Posterior vena cava (tissue), 2 donors: ENCODE measurements at regions not wholly inside any gene's neighbourhood (a gene's known extent, or its start where the extent isn't known, plus 50 kb on each side); places are given as distances from the start of the nearest gene placed in this dataset.
A peak's percentile ranks its signal among the peaks of the same experiment; 100 is the strongest.
"Not testable (repeated sequence)": the region's sequence is repeated elsewhere in the genome, so short reads cannot be mapped to it uniquely, and the experiment has no call there.

Experiments used
- DNase-seq: peaks from one replicate; pipeline ENCODE4 v3.0.0-alpha.2; 2020; ENCODE audit warnings: low spot score
- intact Hi-C, 2 donors: fragments of 100-400 bp; cut with DNase I; formaldehyde crosslinking; loops; one replicate each; pipeline versions ENCODE4 v1.14.1 to v1.14.2; 2022 to 2023
- donor health status: DM: yes; HTN: yes; CAD: no.
- donor health status: DM: yes; HTN: yes; CAD: no.

DNA sequence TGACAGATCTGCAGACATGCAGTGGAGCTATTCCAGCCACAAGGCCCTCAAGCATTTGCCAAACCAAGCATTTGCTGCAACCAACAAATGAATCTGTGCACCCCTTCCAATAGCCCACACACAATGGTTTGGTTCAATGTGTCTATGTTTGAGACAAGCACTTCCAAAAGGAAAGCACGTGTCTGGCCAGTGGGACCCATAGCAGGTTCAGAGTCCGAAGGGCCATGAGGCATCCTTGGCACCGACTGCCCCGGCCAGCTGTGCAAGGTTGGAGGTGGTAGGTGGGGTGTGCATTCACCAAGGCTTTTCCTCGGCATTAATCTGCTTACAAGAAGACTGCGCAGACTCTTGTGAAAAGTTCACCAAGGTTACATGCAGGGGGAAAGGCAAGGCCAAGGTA lies 190.9 kb downstream of the BCL2L11 start:
- intact Hi-C loops, DNase-seq: not testable (repeated sequence)

DNA sequence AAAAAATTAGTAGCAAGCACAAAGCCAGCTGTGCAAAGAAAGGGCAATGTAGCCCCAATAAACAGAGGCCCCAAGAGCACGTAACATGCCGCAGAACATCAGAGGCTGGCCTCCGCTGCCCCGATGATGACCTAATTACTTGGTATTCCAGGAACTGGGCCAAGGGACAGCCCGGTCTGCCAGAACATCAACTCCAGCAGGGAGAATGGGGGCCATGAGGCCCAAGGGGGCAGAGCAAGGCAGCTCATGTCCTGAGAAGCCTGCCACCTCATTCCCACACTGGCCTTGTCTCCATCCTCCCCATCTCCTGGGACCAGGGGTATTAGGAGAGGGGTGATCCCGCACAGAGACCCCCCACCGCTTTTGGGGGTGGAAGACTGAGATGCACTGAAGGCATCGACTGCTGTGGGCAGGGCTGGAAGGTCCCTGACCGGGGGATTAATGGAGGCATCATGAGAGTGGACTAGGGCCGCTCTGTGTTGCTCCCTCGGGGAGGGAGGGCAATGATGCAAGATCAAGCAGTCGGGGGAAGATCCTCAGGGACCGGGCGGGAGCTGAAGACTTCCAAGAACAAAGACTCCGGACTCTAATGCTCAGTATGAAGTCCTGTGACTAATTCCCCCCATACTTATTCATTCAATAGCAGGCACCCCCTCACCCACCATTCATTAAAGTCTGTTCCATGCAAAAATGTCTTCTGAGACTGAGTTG lies 192.3 kb downstream of the BCL2L11 start:
- peak; percentile 84 for DNase-seq
- intact Hi-C loops, result not testable (repeated sequence)

DNA sequence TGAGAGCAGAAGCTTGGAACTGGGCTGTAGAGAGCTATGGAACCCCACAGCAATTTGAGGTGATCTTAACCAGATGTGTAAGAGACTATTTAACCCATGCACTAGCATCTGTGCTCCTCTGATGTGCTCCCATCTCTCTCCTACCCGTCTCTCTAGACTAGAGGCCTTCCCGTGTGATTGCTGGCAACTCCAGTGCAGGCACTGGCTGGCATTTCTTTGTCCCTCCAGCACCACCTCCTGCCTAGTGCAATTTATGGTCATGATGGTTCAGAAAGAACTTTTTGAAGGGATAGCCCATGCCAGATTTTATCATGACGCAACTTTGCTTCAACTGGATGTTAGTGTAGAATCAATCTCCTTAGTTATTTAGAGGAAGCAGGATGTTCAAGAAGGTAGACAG lies 193.0 kb downstream of the BCL2L11 start:
- intact Hi-C loops, result not testable (repeated sequence)

DNA sequence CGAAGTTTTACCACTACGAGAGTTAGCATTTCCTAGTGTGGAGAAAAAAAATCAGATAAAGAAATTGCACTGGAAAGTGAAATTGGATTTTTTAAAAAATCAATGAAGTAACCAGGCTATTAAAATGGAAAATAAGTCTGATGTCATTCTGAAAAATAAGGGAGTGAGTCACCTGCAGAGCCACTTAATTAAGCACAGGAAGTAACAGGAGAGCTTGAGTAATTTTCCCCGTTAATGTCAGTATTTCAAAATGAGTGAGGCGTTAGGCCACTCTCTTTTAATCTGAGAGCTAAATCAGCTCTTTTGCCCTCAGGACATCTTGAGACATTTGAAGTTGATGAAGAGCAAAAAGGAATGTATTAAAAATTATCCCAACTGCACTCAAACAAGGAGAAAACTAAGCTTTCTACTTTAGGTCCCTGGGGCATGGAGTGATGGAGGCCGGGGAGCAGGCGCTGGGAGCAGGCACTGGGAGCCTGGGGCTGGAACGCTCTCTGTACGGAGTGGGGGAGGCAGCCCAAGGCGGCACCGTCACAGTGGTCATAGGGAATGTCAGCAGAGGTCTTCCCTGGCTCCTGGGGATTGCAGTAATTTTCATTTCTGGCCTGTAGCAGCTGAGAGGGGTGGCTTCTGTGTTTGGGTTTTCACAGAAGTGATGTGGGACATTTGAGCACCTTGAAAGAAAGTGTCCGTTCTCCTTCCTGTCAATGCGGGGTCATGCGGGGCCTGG lies 194.6 kb downstream of the BCL2L11 start:
- intact Hi-C loops, DNase-seq: not testable (repeated sequence)

More for the DNA sequence above, 193.0 kb downstream of the BCL2L11 start:
- not testable (repeated sequence) for DNase-seq

DNA sequence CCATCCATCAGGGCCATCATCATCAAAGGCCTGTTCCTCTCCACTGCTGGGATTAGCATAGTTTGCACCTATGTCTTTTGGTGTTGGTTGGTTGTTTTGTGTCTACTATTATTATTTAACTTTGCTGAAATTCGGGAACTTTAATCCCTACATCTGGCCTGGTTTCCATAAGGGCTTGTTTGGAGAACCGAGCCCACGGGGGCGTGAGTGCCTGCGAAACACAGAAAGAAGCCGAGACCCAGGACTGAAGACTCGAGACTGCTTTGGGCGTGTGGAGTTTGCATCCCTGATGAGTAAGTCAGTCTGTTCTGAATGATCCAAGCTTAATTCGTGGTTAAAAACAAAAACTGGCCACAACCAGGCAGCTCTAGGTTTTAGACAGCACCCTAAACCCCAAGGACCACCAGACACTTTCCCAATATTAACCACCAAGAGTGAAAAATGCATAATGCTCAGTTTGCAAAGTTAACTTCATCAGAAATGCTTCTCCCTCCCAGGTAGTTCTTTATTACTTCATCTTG lies 195.6 kb downstream of the BCL2L11 start:
- DNase-seq, intact Hi-C loops: not testable (repeated sequence)

DNA sequence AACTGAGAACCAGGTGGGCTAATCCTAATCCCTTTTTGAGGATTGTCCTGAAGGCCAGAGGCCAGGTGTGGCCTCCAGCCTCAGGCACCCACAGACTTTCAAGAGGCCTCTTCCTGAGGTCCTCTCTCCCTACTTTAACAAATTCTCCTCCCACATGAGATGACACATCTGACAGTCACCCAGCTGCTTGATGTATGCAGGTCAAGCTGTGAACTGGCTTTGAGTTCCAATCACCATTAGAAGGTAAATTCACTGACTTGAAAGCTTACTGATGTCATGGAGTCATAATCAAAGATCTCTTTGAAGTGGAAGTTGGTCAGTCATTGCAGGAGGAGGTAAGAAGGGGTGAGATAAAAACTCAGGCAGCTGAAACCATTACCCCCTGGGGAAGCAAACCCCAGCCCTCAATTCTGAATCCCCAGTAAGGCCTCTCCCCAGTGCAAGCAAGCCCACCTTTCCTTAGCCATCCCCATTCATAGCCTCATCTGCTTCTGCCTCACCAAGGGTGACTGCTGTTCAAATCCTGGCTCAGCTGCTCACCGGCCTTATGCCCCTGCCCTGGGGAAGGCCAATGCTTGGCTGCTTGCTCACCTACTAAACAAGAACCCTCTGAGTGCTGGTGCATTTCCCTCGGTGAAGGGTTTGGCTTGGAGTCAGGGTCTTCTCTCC lies 196.3 kb downstream of the BCL2L11 start:
- intact Hi-C loops, DNase-seq: not testable (repeated sequence)

DNA sequence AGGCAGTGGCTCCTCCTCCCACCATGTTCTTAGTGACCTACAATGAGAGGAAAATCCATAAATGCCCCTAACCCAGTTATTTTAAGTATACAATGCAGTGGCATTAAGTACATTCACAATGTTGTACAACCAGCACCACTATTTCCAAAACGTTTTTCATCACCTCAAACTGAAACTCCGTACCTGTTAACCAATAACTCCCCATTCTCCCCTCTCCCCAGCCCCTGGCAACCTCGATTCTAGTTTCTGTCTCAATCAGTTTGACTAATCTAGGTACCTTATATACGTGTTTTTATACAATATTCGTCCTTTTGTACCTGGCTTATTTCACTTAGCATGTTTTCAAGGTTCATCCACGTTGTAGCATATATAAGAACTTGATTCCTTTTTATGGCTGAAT lies 198.8 kb downstream of the BCL2L11 start:
- DNase-seq, intact Hi-C loops: not testable (repeated sequence)

DNA sequence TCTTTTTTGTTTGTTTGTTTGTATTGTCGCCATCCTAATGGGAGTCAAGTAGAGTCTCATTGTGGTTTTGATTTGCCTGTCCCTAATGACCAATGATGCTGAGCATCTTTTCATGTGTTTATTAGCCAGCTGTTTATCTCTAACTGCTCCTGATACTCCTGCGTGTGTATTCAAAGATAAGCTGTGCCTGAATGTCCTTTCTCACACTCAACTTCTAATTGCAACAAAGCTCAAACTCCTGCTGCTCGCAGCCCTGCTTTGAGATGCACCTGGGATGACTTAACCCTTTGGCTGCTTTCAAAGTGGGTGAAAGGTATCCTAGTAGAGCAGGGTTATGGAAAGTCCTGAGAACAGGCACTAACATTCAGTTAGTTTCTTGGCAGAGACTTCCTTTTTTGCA lies 199.6 kb downstream of the BCL2L11 start:
- intact Hi-C loops, DNase-seq: not testable (repeated sequence)

DNA sequence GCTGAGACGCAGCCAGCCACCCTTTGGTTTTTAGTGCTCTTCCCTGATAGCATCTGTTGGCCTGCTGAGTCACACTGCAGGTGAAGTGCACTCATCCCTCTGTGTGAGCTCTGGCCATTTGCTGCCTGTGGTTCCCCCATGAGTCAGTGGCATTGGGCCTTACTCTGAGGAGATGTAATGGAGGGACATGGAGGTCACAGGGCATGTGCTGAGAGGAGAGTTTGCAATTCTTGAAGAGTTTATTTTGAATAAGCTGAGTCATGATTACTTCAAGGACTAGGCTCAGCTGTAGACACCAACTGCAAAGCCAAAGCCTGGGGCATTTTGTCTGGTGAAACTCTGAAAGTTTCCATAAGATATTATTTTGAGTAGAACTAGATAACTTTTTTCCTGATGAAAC lies 200.3 kb downstream of the BCL2L11 start:
- intact Hi-C loops, DNase-seq: not testable (repeated sequence)

DNA sequence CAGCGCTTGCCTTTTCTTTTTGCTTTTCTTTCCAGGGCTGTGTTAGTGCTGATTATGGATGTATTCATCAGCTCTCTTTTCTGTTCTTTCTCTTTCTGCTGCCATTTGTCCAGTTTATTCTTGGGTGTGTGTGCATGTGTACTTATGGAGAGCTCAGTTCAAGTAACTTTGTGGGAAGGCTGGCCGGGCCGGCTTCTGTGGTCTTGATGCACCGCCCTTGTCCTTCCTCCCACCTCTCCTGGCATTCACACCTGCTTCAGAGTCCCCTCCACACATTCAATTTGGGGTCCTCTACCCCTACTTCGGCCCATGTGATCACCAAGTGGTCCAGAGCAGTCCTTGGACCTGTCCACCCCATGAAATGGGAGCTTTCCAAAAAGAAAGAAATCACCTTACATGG lies 202.7 kb downstream of the BCL2L11 start:
- DNase-seq, intact Hi-C loops: not testable (repeated sequence)

DNA sequence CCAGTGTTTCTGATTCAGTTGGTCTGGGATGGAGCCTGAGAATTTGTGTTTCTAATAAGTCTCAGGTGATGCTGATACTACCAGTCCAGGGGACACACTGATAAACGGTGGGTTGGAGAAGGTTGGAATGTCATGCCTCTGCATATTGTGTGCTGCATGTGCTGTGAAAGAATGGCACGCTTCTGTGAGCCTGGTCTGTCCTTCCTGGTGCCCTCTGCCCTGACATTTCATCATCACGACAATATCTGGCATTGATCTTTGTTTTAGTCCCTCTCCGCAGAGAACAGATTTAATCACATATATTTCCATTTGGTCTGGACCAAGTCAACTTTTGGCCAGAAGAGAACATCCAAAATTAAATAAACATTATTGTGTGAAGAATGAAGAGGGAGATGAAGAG lies 207.0 kb downstream of the BCL2L11 start:
- DNase-seq, intact Hi-C loops: not testable (repeated sequence)

DNA sequence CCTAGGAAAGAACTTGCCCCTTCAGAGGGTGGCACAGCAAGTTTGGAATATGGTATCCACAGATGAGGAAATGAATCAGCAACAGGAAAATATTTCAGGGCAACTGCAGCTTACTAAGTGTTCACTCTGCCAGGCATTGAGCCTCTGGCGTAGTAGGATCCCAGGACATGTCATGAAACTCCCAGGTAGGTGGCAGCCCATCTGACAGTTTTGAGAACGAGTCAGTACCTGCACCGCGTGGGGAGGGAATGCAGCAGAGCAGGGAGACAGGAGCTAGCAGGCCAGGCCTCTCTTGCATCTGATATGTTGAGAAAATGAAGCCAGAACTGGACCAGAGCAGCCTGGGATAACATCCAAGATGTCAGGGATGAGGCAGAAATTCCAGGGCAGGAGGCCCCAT lies 208.6 kb downstream of the BCL2L11 start:
- DNase-seq, intact Hi-C loops: not testable (repeated sequence)

DNA sequence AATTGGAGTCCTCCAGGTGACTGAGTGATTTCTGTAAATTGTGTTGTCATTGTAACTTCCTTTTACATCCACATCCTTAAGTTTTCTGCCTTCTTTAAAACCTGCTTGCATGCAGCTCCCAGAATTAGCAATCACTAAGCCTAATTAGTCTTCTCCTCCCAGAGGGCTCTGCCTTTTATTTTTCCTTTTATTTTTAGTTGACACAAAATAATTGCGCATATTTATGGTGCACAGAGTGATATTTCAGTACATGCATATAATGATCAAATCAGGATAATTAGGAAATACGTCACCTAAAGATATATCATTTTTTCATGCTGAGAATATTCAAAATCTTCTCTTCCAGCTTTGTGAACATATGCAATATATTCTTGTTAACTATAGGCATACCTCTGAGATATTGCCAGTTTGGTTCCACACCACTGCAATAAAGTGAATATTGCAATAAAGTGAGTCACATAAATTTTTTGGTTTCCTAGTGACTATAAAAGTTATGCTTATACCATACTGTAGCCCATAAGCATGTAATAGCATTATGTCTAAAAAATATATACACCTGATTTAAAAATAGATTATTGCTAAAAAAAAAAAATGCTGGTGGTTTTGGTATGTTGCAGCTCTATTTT lies 210.5 kb downstream of the BCL2L11 start:
- intact Hi-C loops, result not testable (repeated sequence)

DNA sequence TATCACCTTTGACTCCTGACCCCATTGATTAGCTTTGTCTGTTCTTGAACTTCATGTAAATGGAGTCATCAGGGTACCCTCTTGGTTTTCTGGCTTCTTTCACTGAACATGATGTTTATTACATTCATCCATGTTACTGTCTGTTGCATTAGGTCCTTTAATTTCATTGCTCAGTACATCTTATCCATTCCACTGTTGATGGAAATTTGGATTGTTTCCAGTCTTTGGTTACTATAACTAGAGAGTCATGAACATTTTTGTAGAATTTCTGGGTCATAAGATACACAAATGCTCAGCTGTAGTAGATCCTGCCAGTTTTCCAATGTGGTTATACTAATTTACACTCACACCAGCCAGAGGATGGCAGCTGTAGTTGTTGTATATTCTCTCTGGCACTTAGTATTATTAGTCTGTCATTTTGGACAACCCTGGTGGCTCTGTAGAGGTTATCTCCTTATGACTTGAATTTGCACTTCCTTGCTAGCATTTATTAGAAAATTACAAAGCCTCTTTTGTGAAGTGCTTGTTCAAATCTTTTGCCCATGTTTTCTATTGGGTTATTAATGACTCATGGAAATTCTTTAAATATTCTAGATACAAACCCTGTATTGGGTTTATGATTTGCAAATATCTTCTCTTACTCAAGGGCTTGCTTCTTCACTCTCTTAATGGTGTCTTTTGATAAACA lies 214.7 kb downstream of the BCL2L11 start:
- DNase-seq, intact Hi-C loops: not testable (repeated sequence)

More for the DNA sequence above, 210.5 kb downstream of the BCL2L11 start:
- not testable (repeated sequence) for DNase-seq

DNA sequence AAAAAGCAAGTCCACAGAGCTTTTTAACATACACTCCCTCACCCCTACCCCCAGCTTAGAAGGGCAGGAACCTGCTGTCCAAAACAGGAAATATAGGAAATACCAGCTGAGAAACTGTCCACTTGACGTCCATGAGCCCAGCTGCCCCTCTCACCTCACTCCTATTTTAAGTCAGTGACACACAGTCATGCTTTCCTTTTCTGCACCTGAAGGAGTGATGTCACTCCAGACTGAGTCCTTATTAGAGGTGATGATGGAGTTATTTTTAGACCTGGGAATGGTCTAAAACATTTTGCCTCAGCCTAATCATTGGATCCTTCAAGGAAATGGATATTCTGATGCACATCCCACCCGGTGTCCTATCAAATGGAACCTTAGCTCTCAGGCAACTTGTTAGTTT lies 217.8 kb downstream of the BCL2L11 start:
- DNase-seq, intact Hi-C loops: not testable (repeated sequence)

DNA sequence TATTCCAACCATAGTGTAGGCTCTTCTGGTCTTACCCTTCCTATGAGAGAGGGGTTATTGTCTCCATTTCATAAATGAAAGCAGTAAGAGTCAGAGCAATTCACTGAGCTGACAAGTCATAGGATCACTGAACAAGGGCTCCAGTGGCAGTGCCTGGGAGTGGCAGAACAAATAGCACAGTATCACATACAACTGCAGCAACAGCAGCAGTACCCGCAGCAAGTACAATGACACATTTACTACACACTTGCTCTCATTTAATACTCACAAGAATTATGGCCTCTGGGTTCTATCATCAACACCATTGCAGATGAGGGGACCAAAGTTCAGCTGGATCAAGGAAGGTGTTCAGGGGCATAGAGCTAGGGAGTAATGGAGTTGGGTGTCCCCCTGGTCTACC lies 218.8 kb downstream of the BCL2L11 start:
- DNase-seq, intact Hi-C loops: not testable (repeated sequence)

DNA sequence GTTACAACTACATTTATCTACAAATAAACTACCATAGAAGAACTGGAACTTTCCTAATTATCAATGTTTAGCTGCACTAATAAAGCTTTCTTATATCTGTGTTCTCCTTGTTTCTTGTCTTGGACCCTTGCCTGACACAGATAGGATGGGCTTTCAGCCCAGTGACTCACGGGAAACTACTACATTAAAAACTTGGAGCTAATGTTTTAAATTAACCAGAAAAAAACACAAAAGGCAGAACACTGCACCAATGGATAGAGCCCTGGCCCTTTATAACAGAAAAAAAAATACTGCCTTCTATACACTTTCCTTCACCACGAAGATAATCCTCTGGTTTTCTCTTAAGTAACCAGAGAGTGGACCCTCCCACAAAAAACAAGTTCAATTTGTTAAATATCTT lies 223.9 kb downstream of the BCL2L11 start:
- DNase-seq, intact Hi-C loops: not testable (repeated sequence)

DNA sequence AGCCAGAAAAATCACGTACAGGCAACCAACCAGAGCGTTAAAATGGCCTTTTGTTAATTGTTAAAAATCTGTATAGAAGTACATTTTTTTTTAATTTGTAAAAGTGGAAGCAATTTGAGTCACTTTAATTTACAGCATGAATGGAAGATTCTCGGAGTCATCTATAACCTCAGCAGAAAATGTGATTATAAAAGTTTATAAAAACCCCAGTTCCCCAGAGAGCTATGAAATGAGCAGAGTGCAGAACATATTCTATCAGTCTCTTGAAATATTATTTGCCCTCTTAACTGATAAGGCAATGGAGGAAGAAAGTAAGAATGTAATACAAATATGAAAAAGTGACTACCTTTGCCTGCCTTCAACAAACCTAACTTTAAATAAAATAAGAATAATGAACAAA lies 224.7 kb downstream of the BCL2L11 start:
- DNase-seq, intact Hi-C loops: not testable (repeated sequence)
